GM12865 (cell line): ENCODE measurements at regions not wholly inside any gene's neighbourhood (a gene's known extent, or its start where the extent isn't known, plus 50 kb on each side); places are given as distances from the start of the nearest gene placed in this dataset.

ENCODE experiments used
- DNase-seq: peaks from one replicate; pipeline ENCODE4 v3.0.0; 2010; ENCODE audit warnings: low read depth
- H3K4me3 ChIP-seq: 2 replicates; pipeline ENCODE4 v1.5.1; 2011; ENCODE audit warnings: mild to moderate bottlenecking, low read depth, low read length, control low read depth
- TF ChIP-seq, protein P1 (sequence below): IDR thresholded peaks from 2 replicates; pipeline ENCODE4 v1.5.1; 2011; ENCODE audit warnings: low read length, control low read depth, low read depth, inconsistent platforms; ENCODE audit not compliant: insufficient read depth; ENCODE audit errors: missing control alignments

DNA sequence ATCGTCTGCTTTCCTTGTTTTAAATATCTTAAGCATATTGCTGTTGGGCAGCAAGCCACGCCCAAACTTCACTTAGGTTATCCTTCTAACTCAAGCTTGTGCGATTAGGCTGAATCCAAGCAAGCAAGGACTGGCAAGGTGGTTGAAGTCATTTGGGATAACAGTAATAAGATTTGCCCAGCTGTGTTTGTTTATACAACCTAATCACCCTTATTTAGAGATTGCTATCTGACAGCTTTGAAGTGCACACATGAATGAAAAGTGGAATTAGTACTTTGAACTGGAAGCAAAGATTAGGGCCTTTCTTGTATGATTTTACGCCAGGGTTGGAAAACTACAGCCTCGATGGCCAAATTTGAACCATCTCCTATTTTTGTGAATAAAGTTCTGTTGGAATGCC, 182.1 kb downstream of the ASB9 start:
- TF ChIP-seq, protein P1, sequence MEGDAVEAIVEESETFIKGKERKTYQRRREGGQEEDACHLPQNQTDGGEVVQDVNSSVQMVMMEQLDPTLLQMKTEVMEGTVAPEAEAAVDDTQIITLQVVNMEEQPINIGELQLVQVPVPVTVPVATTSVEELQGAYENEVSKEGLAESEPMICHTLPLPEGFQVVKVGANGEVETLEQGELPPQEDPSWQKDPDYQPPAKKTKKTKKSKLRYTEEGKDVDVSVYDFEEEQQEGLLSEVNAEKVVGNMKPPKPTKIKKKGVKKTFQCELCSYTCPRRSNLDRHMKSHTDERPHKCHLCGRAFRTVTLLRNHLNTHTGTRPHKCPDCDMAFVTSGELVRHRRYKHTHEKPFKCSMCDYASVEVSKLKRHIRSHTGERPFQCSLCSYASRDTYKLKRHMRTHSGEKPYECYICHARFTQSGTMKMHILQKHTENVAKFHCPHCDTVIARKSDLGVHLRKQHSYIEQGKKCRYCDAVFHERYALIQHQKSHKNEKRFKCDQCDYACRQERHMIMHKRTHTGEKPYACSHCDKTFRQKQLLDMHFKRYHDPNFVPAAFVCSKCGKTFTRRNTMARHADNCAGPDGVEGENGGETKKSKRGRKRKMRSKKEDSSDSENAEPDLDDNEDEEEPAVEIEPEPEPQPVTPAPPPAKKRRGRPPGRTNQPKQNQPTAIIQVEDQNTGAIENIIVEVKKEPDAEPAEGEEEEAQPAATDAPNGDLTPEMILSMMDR = no peak
- H3K4me3 ChIP-seq = no peak overlapping the region
- DNase-seq = no peak

DNA sequence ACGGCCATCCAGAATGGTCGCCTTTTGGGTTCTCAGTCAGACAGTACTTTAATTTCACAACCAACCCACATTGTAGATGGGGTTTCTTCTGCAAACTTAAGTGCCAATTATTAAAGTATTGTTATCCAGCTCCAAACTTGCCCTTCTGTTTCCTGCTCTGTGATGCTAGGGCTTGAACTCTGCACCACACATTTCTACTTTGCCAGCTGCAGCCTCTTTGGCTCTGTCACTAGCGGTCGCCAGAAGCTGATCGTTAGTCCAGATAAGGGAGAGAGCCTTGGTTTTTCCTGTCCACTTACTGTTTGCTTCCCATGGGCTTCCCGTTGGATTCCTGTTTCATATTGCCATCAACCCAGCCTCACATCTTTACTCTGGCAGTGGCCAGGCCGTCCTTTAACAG, 196.6 kb downstream of the ASB9 start:
- no peak overlapping the region for H3K4me3 ChIP-seq
- TF ChIP-seq, protein P1 = no peak
- DNase-seq = no peak

DNA sequence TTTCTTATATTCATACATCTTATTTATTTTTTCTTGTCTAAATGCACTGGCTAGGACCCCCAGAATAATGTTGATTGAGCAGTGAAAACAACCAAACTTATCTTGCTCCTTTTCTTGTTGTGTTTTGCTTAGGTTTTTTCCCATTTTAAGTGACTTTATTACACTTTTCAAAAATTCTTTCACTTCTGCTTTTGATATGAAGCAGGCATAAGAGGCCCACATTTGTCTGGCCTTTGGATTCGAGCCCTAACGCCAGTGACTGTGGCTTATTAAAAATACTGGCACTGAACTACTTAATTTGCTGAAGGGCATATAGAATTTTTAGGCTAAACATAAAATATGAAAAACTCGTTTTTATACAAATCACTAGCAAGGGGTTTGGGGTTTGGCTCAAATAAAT, 197.0 kb downstream of the ASB9 start:
- no peak overlapping the region for H3K4me3 ChIP-seq
- DNase-seq = no peak
- TF ChIP-seq, protein P1 = no peak

DNA sequence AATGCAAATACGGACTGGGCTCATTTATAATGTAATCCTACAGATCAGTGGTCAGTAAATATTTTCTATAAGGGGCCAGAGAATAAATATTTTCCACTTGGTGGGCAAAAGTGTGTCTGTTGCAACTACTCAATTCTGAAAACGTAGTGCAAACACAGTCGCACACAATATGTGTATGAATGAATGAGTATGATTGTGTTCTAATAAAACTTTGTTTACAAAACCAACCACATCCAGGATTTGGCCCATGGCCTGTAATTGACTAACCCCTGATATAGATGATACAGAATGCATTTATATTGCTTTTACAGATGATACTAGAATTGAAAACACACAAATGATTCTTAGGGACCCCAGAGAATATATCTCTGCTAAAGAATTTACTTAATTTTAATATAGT, 197.6 kb downstream of the ASB9 start:
- TF ChIP-seq, protein P1 = no peak
- no peak for DNase-seq
- H3K4me3 ChIP-seq = no peak overlapping the region

DNA sequence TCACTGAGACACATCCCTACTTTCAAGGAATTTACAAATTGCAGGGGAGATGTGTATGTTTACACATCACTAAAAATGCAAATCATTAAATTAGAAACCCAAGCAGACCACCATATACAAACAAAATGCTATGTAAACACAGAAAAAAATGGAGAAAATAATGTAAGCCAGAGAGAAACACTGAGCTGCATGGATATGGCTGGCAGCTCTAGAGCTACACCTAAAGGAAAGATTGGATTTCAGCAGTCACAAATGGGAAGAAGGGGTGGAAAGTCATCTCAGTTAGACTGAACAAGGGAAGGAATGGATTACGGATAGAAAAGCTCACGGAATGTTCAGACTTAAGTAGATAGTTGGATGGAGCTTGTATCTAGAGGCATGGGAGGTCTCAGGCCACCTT, 186.3 kb downstream of the MOSPD2 start:
- no peak overlapping the region for H3K4me3 ChIP-seq
- TF ChIP-seq, protein P1 = no peak
- DNase-seq = no peak

DNA sequence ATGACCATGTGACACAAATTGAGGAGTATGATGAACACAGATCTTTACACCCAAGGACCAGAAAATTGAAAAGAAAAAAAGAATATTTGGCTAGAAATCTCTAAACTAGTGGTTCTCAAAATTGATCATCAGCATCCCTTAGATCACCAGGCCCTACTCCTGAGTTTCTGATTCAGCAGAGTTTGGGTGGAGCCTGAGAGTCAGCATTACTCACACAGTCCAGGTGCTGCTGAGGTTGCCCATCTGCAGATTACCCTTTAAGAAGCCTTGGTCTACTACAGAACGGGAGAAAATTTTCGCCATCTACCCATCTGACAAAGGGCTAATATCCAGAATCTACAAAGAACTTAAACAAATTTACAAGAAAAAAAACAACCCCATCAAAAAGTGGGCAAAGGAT, 182.8 kb downstream of the MOSPD2 start:
- DNase-seq = no peak
- no peak overlapping the region for H3K4me3 ChIP-seq
- TF ChIP-seq, protein P1 = no peak

DNA sequence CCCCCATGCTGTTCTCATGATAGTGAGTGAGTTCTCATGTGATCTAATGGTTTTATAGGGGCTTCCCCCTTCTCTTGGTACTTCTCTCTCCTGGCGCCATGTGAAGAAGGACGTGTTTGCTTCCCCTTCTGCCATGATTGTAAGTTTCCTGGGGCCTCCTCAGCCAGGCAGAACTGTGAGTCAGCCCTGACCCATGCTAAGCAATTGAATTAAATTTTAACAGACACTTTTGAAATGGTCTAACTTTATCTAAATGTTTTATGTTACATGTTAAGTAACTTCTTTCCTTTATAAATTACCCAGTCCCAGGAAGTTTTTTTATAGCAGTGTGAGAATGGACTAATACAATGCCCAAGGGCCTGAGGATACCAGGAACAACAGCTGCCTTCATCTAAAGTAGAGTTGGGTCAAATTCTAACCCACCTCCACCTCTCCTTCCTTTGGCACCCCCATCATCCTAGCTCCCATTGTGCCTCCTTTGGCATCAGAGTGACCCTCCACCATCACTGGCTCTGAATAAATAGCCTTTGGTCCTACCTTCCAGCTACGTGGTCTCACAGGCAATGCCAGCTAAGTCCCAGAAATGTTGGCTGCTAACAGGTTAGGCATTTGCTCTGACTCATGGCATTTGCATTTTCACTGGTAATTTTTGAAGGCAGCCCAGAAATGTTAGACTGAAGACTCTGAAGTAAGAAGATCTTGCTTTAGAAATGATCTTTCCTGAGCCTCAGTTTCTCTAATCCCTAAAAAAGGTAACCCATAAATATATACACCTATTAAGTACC, 182.1 kb downstream of the MOSPD2 start:
- H3K4me3 ChIP-seq = no peak overlapping the region
- DNase-seq = no peak
- TF ChIP-seq, protein P1 = no peak
